ENCODE measurements at regions not wholly inside any gene's neighbourhood (a gene's known extent, or its start where the extent isn't known, plus 50 kb on each side); places are given as distances from the start of the nearest gene placed in this dataset.
"Not testable (repeated sequence)": the region's sequence is repeated elsewhere in the genome, so short reads cannot be mapped to it uniquely, and the experiment has no call there.

DNA sequence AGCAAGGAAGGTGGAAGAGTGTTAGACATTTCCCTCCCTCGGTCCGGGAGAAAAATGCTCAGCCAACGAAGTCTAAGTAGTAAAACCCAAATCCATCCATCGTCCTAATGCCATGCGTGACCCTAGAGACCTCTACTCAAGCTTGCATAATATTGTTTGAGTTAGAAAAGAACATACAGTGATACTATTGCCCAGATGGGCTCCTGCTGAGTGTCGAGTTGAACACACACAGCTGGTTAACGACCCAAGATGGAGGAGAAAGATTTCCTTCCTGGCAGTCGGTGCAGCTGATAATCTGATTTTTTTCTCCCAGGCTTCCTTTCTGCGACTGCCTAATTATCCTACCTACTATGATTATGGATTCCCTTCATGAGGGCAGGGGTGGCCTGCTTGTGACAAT is 164.4 kb upstream of the KCNG1 start:
- DNase-seq (ENCODE audit: low read depth): no peak

DNA sequence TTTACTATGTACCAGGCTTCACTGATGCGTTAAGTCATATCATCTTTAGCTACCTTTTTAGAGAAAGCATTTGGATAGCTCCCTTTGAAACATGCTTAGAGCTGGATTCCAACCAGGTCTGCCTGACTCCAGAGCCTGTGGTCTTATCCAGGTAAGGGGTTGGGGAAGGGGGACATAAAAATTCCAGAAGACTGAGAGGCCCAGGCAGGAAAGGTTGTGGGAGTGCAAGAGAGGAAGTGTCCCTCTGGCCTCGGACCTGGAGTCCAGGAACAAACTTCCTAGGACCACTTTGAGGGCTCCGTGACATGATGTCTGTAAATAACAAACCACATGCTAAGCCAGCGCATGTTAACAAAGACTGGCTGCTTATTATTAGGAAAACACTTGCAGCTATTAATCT is 163.0 kb upstream of the KCNG1 start:
- no peak for DNase-seq (ENCODE audit: low read depth)

DNA sequence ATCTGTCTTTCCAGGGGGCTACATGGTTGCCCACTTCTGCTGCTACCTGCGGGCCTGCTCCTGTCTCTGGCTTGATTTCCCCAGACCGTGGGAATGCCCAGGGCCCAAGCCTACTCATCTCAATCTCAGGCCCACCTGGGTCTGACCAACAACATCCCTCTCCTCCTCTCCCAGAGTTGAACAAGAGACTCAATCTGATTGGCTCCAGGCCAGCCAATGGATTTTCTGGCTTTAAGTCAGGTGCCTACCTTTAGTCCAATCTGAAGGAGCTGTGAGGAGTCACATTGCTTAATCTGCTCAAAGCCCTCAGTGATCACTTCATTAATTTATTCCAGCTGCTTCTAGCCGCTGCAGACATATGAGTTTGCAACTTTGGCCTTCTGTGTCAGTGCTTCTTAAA is 162.4 kb upstream of the KCNG1 start:
- DNase-seq (ENCODE audit: low read depth): no peak

DNA sequence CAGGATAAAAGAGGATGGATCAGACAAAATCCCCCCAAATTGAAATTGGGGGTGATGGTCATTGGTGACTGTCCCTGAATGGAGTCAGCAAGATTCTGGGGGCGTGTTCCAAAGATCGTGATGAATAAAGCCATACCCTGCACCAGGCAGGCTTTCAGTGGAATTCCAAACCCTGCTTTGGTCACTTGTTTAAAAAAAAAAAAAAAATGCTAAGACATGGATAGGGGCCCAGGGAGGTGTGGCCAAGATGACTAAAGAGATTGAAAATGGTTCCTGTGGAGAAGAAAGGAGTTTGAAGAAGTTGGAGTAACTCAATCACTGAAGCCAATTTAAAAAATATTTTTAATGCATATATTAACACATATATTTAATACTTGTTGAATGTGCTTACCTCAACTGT is 161.4 kb upstream of the KCNG1 start:
- no peak for DNase-seq (ENCODE audit: low read depth)

DNA sequence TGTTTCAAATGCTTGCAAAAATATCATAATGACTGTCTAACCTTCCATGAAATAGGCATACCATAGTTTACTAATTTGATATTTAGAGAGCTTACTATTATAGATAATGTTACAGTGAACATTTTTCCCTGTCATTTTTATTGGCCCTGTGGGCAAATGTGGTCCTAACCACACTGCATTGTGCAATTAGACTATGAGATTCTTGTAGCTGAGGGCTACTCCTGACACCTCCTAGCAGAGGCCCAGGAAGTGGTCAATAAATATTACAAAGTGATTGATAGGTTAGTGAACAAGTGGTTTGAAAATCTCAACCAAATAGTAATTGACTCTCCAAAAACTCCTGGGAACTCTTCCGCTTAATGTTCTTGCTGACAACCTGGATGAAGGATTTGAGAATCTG is 160.5 kb upstream of the KCNG1 start:
- no peak for DNase-seq (ENCODE audit: low read depth)

DNA sequence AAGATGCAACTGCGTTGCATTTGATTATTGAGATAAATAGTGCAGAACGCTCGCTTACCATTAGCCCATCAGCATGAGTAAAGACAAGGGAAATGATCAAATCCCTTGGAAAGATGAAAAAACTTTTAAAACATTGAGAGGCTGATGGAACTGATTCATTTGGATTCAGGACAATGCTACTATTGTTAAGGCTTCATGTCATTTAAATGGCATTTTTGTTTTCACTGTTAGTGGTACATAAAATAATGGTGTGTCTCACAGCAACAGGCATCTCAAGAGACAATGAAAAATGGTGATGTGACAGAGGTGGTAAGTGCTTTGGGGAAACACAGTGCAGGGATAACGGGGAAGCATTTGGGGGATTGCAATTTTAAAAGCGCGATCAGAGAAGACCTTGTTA is 159.7 kb upstream of the KCNG1 start:
- no peak for DNase-seq (ENCODE audit: low read depth)

DNA sequence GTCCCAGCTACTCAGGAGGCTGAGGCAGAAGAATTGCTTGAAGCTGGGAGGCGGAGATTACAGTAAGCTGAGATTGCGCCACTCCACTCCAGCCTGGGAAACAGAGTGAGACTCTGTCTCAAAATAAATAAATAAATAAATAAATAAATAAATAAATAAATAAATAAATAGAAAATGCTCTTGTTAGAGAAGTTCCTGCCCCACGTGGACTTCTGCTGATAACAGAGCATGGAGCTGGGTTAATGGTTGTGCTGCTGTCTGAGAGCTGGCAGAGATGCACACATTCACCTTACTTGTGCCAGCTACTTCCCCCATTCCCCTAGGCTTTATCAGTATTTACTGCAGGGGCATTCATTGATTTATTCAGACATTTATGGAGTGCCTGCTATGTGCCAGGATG is 155.2 kb upstream of the KCNG1 start:
- no peak for DNase-seq (ENCODE audit: low read depth)

DNA sequence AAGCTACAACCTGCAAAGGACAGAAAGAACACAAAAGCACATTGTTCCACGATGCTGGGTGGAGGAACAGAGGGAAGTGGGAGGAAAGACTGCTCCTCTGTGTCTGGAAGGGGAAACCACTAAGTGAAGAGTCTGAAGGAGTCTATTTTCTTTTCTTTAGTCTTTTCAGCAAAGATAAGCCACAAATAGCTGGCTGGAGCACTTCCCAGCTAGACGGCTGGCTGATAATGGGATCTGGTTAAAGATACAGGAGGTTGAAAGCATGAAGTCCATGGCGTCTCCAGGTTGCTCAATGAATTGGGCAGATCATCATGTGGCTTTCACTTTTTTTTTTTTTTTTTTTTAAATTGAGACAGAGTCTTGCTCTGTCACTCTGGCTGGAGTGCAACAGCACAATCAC is 154.0 kb upstream of the KCNG1 start:
- no peak for DNase-seq (ENCODE audit: low read depth)

DNA sequence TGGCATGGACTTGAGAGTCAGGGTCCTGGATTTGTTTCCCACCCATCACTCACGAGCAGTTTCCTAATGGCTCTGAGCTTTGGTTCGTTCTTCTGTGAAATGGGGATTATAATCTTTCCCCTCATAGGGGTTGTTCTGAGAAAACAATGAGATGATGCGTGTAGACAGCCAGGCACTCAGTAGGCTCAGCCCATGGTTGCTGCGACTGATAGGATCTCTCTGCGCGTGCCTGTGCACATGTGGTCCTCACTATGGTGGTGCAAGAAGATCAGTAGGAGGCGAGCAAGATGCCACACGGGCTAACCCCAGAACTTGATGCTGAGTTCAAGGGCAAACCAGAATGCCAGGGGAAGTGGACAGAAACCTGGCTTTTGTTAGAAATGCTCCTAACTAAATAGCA is 153.5 kb upstream of the KCNG1 start:
- no peak for DNase-seq (ENCODE audit: low read depth)

DNA sequence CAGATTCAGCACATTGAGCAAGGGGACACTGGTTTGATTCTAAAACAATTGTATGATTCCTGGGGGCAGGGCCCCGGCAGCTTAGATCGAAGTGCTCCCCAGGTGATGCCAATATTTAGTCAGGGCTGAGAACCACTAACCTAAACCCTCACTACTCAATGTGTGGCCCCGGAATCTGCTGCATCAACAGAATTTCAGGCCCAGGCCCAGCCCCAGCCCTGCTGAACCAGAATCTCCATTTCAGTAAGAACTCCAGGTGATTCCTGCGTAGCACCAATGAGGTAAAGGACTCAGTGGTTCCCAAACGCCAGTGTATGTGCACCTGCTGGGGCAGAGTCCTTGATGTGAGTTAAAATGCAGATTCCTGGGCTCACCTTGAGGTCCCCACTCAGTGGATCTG is 152.8 kb upstream of the KCNG1 start:
- DNase-seq (ENCODE audit: low read depth): no peak

DNA sequence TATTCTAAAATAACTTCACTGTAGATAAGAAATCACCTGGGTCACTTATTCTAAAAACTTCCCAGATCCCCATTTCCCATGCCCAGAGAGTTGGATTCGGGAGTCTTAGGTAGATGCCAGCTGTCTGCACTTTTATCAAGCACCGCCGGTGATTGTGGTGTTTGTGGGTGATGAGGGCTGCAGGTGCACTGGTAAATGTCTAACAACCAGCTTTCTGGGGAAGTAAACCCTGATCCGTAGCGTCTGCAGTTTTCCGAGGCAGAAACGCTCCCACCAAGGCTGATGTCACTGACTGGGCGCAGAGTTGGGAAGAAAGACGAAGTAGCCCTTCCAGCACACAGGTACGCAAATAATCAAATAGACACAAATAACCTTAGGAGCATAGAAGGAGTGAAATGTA is 152.2 kb upstream of the KCNG1 start:
- DNase-seq (ENCODE audit: low read depth): no peak

DNA sequence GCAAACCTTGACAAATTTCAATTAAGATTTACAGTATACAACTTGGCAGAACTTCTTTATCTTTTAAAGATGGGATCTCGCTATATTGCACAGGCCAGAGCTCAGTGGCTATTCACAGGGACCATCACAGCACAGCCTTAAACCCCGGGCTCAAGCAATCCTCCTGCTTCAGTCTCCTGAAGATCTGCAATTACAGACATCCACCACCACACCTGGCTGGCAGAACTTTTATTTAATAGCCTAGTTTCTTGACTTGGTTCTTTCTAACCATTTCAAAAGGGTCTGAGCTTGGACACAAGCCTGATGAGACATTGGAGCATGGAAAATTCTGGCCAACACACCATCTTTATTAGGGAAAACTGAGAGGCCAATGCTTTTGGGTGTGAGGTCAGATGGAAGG is 151.6 kb upstream of the KCNG1 start:
- no peak for DNase-seq (ENCODE audit: low read depth)

DNA sequence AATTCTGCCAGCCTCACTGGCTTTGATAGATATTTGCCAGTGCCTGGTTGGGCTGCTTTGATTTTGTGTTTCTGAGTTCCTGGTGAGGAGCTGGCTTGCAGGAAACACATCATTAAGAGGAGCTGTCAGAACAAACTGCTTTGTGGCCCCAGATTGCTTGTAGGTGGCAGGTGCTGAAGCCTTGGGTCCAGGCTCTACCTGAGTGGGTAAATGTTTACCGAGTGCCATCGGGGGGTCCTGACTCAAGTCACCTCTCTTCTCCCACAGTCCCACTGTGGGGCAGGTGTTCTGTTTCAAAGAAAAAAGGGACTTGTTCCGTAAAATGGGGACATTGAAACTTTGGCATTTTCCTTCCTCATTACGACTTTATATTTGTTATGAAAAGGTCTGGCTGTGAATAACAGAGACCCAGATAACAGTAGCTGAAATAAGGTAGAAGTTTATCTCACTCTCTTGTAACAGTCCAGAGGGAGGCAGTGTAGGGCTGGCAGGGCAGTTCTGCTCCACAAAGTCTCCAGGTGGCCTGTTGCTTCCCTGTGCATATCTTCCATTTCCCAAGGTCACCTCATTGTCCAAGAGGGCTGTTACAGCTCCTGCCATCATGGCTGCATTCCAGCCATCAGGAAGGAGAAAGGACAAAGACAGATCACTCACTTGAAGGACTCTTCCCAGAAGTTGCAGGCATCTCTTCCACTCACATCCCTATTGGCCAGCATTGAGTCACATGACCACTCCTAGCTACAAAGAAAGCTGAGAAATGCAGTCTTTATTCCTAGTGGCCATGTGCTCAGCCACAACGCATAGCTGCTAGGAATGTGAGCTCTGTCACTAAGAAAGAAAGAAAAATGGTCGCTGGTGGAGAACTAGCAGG is 149.9 kb upstream of the KCNG1 start:
- DNase-seq (ENCODE audit: low read depth): no peak

DNA sequence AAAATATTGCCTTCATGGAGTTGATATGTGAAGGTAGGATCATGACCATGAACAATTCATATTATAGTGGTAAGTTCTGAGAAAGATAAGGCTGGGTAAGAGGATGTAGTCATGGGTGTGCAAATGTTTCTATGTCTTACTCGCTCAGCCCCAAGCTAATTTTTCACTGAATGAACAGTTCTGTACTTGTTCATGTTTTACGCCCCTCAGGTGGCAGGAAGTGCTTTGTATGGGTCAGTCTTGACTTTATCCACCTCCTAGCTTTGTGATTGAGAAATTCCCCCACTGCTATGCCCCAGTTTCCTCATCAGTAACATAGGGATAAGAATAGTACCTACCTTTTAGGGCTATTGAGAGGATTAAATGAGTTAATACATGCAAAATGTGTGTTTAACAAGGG is 148.2 kb upstream of the KCNG1 start:
- no peak for DNase-seq (ENCODE audit: low read depth)

DNA sequence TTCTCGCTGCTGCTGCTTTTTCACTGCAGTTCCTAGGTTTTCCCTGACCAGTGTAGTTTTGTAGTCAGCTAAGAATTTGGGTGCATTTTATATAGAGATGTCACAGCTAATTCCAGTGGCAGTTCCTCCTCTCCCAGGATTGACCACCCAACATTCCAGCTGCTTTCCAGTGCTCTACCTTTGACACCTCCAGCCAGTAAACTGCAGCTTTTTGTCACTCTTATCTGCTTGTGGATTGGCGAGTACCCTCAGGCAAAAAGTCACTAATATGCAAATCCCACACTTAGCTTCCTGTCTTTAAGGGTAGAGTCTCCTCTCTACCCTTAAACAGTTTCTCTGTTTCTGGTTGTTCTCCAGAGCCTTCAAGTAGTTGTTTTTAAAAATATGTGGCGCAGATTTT is 146.9 kb upstream of the KCNG1 start:
- no peak for DNase-seq (ENCODE audit: low read depth)

DNA sequence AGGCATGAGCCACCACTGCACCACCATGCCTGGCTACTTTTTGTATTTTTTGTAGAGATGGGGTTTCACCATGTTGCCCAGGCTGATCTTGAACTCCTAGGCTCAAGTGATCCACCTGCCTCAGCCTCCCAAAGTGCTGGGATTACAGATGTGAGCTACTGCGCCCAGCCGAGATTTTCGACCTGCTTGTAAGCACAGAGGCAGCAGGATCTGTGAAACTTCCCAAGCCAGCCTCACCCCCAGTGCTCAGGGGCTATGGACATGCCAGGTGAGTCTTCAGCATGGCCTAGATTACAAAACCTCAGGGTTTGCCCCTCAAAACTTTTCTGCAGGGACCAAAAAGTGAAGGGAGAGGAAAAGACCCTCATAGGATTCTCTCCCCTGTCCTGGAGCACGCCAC is 145.0 kb upstream of the KCNG1 start:
- DNase-seq (ENCODE audit: low read depth): not testable (repeated sequence)

DNA sequence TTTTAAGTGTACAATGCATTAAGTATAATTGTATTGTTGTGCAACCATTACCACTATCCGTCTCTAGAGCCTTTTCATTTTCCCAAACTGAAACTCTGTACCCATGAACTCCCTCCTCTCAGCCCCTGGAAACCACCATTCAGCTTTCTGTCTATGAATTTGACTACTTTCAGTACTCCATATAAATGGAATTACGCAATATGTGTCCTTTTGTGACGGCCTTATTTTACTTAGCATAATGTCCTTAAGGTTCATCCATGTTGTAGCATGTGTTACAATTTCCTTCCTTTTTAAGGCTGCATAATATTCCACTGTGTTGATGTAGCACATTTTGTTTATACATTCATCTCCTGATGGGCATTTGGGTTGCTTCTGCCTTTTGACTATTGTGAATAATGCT is 143.6 kb upstream of the KCNG1 start:
- DNase-seq (ENCODE audit: low read depth): no peak

DNA sequence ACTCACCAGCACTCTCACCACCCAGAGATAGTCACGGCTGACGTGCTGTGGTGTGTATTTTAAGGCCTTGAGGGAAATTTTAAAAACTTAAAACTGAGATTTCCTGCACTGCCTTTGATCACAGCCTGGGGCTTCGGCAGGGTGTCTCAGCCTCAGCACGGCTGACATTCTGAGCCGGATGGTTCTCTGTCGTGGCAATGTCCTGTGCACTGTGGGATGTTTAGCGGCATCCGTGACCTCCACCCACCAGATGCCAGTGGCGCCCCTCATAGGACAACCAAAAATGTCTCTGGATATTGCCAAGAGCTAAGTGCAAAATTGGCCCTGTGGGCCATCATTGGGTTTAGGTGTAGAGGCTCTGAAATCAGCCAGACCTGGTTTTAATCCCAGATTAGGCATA is 142.2 kb upstream of the KCNG1 start:
- no peak for DNase-seq (ENCODE audit: low read depth)

DNA sequence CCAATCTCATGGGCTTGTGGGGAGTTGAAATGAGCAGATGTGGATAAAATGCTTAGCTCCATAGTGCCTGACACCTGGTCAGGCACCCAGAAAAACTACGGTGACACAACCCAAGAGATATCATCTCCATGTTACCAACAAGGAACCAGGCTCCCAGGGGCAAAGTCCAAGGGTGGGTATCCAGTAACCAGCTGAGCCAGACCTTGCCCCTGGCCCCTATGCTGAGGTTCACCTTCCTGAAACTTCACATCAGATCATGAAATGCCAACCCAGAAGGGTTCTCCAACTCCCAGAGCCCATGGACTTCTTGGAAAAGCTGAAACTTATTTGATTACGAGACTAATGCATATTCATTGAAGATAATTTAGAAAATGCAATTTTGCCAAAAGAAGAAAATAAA is 141.8 kb upstream of the KCNG1 start:
- no peak for DNase-seq (ENCODE audit: low read depth)

DNA sequence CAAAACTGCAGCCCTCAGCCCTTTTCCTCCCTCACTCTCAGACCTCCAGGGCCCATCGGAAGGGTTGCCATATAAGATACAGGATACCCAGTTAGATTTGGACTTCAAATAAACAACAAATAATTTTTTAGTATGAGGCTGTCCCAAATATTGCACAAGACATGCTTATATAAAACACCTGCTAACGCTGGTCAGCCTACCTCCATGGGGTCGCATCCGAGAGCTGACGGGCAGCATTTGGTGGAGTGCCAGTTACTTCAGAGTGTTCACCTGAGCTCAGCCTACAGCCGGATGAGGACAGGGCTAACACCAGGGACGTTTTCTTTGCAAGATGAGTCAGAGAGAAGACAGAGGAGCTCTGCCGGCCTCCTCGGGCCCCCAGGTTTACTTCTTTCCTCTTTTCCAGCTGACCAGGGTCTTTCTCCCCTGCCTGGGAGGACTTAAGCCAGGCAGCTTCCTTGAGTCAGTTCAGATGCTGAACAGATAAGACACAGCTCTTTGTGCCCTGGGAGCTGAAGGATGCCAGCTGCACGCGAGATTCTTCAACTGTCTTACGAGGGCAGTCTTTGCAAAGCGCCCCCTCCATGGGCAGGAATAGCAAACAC is 141.2 kb upstream of the KCNG1 start:
- DNase-seq (ENCODE audit: low read depth): no peak

DNA sequence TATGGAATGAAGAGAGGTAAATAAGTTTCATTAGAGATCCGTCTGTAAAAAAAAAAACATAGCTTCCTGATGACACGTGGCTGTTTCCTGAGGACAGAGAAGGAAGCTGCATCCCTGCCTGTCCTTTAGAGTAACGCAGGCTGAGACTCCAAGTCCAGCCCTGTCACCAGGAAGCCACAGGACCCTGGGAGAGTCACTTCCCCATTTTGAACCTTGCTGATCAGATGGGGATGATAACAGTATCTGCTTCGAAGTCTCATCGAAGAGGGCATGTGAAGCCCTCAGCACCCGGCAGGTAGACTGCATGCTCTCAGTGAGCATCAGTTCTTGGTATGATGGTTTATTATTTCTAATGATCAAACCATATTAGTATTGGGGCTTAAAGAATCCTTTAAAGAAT is 139.1 kb upstream of the KCNG1 start:
- DNase-seq (ENCODE audit: low read depth): no peak

DNA sequence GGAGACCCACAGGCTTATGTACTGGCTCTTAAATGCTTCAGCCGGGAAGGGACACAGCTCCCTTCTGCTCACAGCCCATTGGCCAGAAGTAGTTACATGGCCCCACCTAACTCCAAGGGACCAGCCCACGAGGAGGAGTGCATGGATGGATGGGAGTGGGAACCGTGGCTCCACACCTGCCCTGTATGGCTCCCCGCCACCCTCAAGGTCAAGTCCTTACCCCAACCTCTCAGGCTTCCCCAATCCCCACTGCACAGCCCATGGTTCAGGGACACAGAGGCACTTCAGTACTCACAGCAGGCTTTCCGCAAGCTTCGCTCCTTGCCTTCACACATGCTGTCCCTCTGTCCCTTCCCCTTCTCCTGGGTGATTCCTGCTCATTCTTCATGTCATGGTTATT is 137.9 kb upstream of the KCNG1 start:
- no peak for DNase-seq (ENCODE audit: low read depth)

DNA sequence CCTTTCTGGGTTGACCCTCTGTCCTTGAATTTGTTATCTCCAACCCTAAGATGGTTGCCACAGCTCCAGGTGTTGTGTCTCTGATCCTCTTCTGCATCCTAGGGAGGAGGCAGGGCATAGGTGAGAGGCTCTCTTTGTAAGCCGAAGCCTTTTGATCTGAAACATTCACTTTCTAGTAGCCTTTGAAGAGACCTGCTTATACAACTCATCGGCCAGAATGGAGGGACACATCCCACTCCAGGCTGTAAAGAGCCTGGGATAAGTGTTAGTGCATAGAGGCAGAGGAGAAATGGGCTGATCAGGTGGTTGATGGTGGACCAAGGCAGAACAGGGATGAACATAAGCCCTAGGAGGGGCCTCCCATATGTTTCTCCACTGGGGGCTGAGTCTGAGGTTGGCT is 137.1 kb upstream of the KCNG1 start:
- no peak for DNase-seq (ENCODE audit: low read depth)

DNA sequence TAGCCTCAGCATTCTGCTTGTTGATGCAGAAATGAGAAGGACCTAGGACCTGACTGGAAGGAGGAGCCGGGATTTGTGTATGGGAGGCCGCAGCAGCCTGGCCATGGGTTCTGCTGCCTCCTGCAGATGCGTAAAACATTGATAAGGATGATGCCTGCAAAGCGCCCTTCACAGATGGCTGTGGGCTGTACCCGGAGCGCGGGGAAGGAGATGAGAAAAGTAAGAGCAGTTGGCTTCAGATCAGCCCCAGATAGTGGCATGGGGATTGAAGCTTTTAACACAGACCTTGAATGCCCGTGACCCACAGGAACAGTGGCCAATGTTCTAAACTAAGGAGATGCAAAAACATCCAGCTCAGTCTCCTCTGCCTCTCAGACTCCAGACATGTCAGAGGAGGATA is 136.4 kb upstream of the KCNG1 start:
- DNase-seq (ENCODE audit: low read depth): no peak
